GM13977 (cell line): ENCODE measurements at regions not wholly inside any gene's neighbourhood (a gene's known extent, or its start where the extent isn't known, plus 50 kb on each side); places are given as distances from the start of the nearest gene placed in this dataset.

Experiments
- DNase-seq: peaks from one replicate; pipeline ENCODE4 v3.0.0; 2012; ENCODE audit warnings: low spot score
- in situ Hi-C: fragments of 300-500 bp; cut with MboI; formaldehyde crosslinking; loops from one replicate; pipeline ENCODE4 v1.12.0; 2022; ENCODE audit warnings: low sequenced_read_pairs, low pct_unique_long_range_greater_than_20kb, mixed read lengths, inconsistent platforms; ENCODE audit not compliant: unreplicated experiment
- TF ChIP-seq, protein P1 (sequence below): IDR thresholded peaks from 2 replicates; pipeline ENCODE4 v1.5.1; 2012; ENCODE audit warnings: mild to moderate bottlenecking, control low read depth; ENCODE audit not compliant: insufficient read depth; ENCODE audit errors: extremely low read depth, missing control alignments

DNA sequence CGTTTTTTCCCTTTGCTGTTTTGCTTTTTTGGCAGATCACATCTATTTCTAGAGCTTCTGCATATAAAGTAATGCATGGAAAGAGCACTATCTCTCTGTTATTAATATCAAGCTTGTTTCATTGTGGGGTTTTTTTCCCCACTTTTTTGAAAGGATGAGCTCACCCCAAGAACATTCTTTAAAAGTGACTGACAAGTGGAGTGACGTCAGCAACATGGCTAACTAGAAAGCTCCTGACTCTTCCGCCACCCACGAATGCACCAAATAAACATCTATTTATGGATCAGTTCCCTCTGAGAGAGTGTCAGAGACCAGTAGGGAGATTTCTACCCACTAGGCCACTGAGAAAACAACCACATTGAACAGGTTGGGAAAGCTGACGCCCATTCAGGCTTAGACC, 445.4 kb downstream of the GALC start:
- no peak for DNase-seq
- TF ChIP-seq, protein P1, sequence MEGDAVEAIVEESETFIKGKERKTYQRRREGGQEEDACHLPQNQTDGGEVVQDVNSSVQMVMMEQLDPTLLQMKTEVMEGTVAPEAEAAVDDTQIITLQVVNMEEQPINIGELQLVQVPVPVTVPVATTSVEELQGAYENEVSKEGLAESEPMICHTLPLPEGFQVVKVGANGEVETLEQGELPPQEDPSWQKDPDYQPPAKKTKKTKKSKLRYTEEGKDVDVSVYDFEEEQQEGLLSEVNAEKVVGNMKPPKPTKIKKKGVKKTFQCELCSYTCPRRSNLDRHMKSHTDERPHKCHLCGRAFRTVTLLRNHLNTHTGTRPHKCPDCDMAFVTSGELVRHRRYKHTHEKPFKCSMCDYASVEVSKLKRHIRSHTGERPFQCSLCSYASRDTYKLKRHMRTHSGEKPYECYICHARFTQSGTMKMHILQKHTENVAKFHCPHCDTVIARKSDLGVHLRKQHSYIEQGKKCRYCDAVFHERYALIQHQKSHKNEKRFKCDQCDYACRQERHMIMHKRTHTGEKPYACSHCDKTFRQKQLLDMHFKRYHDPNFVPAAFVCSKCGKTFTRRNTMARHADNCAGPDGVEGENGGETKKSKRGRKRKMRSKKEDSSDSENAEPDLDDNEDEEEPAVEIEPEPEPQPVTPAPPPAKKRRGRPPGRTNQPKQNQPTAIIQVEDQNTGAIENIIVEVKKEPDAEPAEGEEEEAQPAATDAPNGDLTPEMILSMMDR: no peak
- in situ Hi-C loops: no loop called here

DNA sequence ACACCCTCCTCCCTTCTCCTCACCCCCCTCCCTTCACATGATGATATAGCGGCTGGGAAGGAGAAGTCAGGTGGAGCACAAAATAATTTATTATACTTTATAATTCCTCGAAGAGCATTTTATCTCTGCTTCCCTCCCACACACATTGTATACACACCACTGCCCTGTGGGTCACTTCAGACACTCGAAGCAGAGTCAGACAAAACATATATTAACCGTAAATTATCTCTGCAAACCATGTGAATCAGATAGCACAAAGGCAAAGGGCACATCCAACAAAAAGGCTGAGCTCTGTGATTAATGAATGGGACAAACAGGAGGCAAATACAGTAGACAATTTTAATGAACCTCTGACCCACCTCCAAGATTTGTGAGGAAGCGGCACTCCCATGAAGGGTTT, 450.7 kb downstream of the GALC start:
- TF ChIP-seq, protein P1: no peak
- in situ Hi-C loops: no loop called here
- no peak for DNase-seq

DNA sequence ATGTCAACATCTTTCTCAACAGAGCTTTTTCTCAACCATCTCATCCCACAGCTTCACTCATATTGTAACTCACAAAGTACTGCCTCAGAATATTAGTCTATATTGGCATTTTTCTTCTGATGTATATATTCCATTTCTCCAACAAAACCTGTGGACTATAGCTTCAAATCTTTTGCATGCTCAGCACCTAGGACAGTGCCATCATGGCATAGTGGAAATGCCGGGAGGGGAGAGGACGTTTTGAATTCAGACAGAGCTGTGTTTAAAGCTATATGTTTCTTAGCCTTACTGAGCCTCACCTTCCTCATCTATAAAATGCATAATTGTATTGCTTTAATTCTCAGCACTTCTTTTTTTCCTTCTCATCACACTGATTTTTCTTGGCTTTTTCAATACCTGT, 452.6 kb downstream of the GALC start:
- in situ Hi-C loops: no loop called here
- no peak for DNase-seq
- TF ChIP-seq, protein P1: no peak

DNA sequence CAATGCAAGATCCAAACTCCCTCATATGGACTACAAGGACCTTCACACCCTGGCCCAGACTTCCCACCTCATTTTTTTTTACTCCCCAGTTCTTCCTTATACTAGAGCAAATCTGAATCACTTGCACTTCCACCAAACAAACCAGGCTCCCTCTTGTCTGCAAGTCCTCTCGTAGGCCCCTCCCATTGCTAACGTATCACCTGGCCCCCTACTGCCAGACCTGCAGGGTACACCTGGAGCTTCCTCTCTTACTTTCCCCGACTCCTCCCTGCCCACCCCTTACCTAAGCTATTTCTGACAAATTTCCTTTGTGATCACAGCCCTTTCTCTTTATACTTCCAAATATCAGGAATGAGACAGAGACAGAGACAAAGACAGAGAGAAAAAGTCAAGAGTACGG, 463.9 kb downstream of the GALC start:
- TF ChIP-seq, protein P1: no peak
- DNase-seq: no peak
- in situ Hi-C loops: no loop called here

DNA sequence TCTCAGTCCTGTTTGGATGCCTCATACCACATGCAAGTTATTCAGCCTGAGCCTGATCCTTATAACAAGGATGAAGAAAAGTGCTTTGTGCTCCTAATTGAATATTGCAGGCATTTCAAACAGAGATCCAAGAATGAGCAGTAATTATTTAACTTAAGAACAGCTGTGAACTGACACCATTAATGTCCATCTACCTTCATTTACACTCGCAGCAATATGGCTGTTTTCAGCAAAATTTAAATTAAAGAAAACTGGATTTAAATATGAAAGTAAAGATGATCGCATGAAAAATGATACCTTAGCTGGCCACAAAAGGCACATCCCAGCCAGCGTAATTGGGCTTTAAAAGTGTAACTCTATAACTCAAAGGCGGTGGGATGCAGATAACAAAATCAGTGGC, 466.3 kb downstream of the GALC start:
- in situ Hi-C loops: no loop called here
- TF ChIP-seq, protein P1: no peak
- DNase-seq: no peak

DNA sequence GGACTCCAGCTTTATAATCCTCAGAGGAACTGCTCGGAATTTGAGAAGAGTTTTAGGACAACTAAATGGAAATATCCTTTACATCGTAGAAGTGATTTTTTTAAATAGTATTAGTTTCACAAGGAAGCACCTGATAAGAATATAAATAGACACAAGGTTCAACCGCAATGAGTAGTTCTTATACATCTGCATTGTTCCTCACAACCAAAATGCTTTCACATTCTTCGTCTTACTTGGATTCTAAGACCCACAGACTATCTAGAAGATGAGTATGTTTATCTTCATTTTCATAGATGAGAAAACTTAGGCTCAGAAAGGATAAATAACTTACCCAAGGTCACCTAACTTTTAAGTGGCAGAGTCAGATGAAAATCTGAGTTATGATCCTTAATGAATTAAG, 469.0 kb downstream of the GALC start:
- in situ Hi-C loops: no loop called here
- no peak for DNase-seq
- TF ChIP-seq, protein P1: no peak

DNA sequence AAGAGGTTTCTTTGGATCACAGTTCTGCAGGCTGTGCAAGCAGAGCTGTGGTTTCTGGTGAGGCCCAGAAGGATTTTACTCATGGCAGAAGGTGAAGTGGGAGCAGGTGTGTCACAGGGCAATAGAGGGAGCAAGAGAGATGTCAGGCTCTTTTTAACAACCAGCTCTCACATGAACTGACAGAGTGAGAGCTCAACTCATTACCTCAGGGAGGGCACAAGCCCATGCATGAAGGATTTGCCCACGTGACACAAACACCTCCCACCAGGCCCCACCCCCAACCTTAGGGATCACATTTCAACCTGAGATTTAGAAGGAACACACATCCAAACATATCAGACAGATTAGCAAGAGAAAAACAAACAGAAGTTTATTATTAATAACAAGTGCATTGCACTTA, 470.4 kb downstream of the GALC start:
- in situ Hi-C loops: no loop called here
- TF ChIP-seq, protein P1: no peak
- no peak for DNase-seq
